MV-4-11 (cell line): ENCODE measurements at regions not wholly inside any gene's neighbourhood (a gene's known extent, or its start where the extent isn't known, plus 50 kb on each side); places are given as distances from the start of the nearest gene placed in this dataset.

Source experiments
- DNase-seq: peaks from one replicate; lab custom pipeline; 2025; lab: John Stamatoyannopoulos, UW

- DNase-seq, result no peak
Measured at GRCh38 chr5:124839371-124839998, 93.0 kb upstream of the ZNF608 start.

- DNase-seq, result peak; percentile 27
Measured at GRCh38 chr5:124841829-124842712, 95.6 kb upstream of the ZNF608 start.

GRCh38 chr5:124842725-124843595 lies 96.5 kb upstream of the ZNF608 start:
- DNase-seq, result no peak

GRCh38 chr5:124843596-124843899 lies 97.1 kb upstream of the ZNF608 start:
- peak; percentile 10 for DNase-seq

- DNase-seq, result no peak
Measured at GRCh38 chr5:124844371-124844920, 98.0 kb upstream of the ZNF608 start.

GRCh38 chr5:124847907-124848306 lies 101.5 kb upstream of the ZNF608 start:
- no peak for DNase-seq

- DNase-seq, result no peak
Measured at GRCh38 chr5:124849774-124850173, 103.3 kb upstream of the ZNF608 start.

GRCh38 chr5:124856726-124857125 lies 110.3 kb upstream of the ZNF608 start:
- no peak for DNase-seq

- DNase-seq, result peak; percentile 70
Measured at GRCh38 chr5:124858612-124859011, 112.2 kb upstream of the ZNF608 start.

GRCh38 chr5:124859027-124859426 lies 112.6 kb upstream of the ZNF608 start:
- DNase-seq, result peak; percentile 82

- peak; percentile 46 for DNase-seq
Measured at GRCh38 chr5:124859556-124860290, 113.3 kb upstream of the ZNF608 start.

- DNase-seq, result no peak
Measured at GRCh38 chr5:124860291-124860655, 113.8 kb upstream of the ZNF608 start.

GRCh38 chr5:124865066-124865465 lies 118.6 kb upstream of the ZNF608 start:
- DNase-seq, result no peak

- DNase-seq, result peak; percentile 39
Measured at GRCh38 chr5:124865603-124866354, 119.3 kb upstream of the ZNF608 start.

- DNase-seq, result no peak
Measured at GRCh38 chr5:124866355-124867136, 120.1 kb upstream of the ZNF608 start.

- DNase-seq, result no peak
Measured at GRCh38 chr5:124867137-124867704, 120.8 kb upstream of the ZNF608 start.

GRCh38 chr5:124868676-124869075 lies 122.2 kb upstream of the ZNF608 start:
- DNase-seq, result no peak

- no peak for DNase-seq
Measured at GRCh38 chr5:124869426-124870033, 123.1 kb upstream of the ZNF608 start.

- no peak for DNase-seq
Measured at GRCh38 chr5:124870070-124870469, 123.6 kb upstream of the ZNF608 start.
